HEK293 (cell line): ENCODE measurements at regions not wholly inside any gene's neighbourhood (a gene's known extent, or its start where the extent isn't known, plus 50 kb on each side); places are given as distances from the start of the nearest gene placed in this dataset.

Experiments used
- CTCF ChIA-PET: fragments of 350-600 bp; formaldehyde crosslinking; extraction: SDS; loops from one replicate; lab custom pipeline; 2021; ENCODE audit warnings: antibody characterized with exemption; lab: Yijun Ruan, JAX
- POLR2A ChIA-PET: fragments of 300-600 bp; formaldehyde crosslinking; extraction: SDS; loops from one replicate; lab custom pipeline; 2020; ENCODE audit warnings: antibody characterized with exemption, inconsistent platforms; lab: Yijun Ruan, JAX
- H3K27ac ChIP-seq: fragments of 200-500 bp; sonication (Bioruptor generic); 2 replicates; pipeline ENCODE4 v1.5.1; 2014; ENCODE audit warnings: low read depth, low read length, control low read depth, inconsistent platforms; ENCODE audit errors: extremely low read depth
- H3K36me3 ChIP-seq, 2 experiments: fragments of 200-500 bp in 1 of 2; sonication (Bioruptor generic) in 1 of 2; 1 replicate in 1 of 2; 2 replicates in 1 of 2; pipeline ENCODE4 v1.5.1; 2014 to 2017; ENCODE audit warnings: inconsistent platforms in 2 of 2, low read length in 2 of 2; ENCODE audit not compliant: control insufficient read depth in 2 of 2, insufficient read depth in 1 of 2
- H3K4me1 ChIP-seq: fragments of 200-500 bp; sonication (Bioruptor generic); 2 replicates; pipeline ENCODE4 v1.5.1; 2014; ENCODE audit warnings: mild to moderate bottlenecking, low read length, inconsistent platforms; ENCODE audit not compliant: control insufficient read depth, insufficient read depth
- H3K4me3 ChIP-seq: 2 replicates; pipeline ENCODE4 v1.5.1; 2011; ENCODE audit warnings: low read depth, mild to moderate bottlenecking, control low read depth, low read length, moderate library complexity
- H3K9me3 ChIP-seq: fragments of 200-500 bp; sonication (Bioruptor generic); 2 replicates; pipeline ENCODE4 v1.5.1; 2014; ENCODE audit warnings: low read depth, low read length, inconsistent platforms; ENCODE audit not compliant: control insufficient read depth, insufficient read depth
- GLI4 ChIP-seq: fragments of 450-650 bp; formaldehyde crosslinking; IDR thresholded peaks from 2 replicates; pipeline ENCODE4 v1.5.1; 2016; ENCODE audit warnings: missing biosample characterization, missing genetic modification characterization
- GLIS1 ChIP-seq: fragments of 450-650 bp; formaldehyde crosslinking; IDR thresholded peaks from 2 replicates; pipeline ENCODE4 v1.5.1; 2016; ENCODE audit warnings: missing biosample characterization, missing genetic modification characterization
- IKZF3 ChIP-seq: fragments of 450-650 bp; IDR thresholded peaks from 2 replicates; pipeline ENCODE4 v1.5.0; 2018; ENCODE audit warnings: missing biosample characterization, mild to moderate bottlenecking, missing genetic modification characterization, moderate library complexity
- KLF1 ChIP-seq: fragments of 450-650 bp; formaldehyde crosslinking; IDR thresholded peaks from 2 replicates; pipeline ENCODE4 v1.5.1; 2016; ENCODE audit warnings: missing biosample characterization, missing genetic modification characterization
- MZF1 ChIP-seq: fragments of 450-650 bp; formaldehyde crosslinking; IDR thresholded peaks from 2 replicates; pipeline ENCODE4 v1.5.1; 2017; ENCODE audit warnings: missing biosample characterization, missing genetic modification characterization, borderline replicate concordance
- YY1 ChIP-seq: fragments of 450-650 bp; formaldehyde crosslinking; IDR thresholded peaks from 2 replicates; pipeline ENCODE4 v1.5.1; 2018; ENCODE audit warnings: missing biosample characterization, missing genetic modification characterization
- ZBTB8A ChIP-seq: fragments of 450-650 bp; formaldehyde crosslinking; IDR thresholded peaks from 2 replicates; pipeline ENCODE4 v1.5.1; 2016; ENCODE audit warnings: missing biosample characterization, missing genetic modification characterization
- ZNF146 ChIP-seq: fragments of 450-650 bp; formaldehyde crosslinking; IDR thresholded peaks from 2 replicates; pipeline ENCODE4 v1.5.1; 2016; ENCODE audit warnings: missing biosample characterization, missing genetic modification characterization
- ZNF184 ChIP-seq: fragments of 450-650 bp; IDR thresholded peaks from 2 replicates; pipeline ENCODE4 v1.5.1; 2018; ENCODE audit warnings: missing biosample characterization, mild to moderate bottlenecking, missing genetic modification characterization
- ZNF266 ChIP-seq: fragments of 450-650 bp; formaldehyde crosslinking; IDR thresholded peaks from 2 replicates; pipeline ENCODE4 v1.5.1; 2016; ENCODE audit warnings: missing biosample characterization, missing genetic modification characterization, low read depth
- ZNF366 ChIP-seq: fragments of 450-650 bp; formaldehyde crosslinking; conservative IDR thresholded peaks from 2 replicates; pipeline ENCODE4 v1.5.1; 2016; ENCODE audit warnings: missing biosample characterization, missing genetic modification characterization
- ZNF544 ChIP-seq: fragments of 450-650 bp; formaldehyde crosslinking; IDR thresholded peaks from 2 replicates; pipeline ENCODE4 v1.5.0; 2017; ENCODE audit warnings: missing biosample characterization, missing genetic modification characterization
- ZNF558 ChIP-seq: fragments of 450-650 bp; formaldehyde crosslinking; IDR thresholded peaks from 2 replicates; pipeline ENCODE4 v1.5.1; 2016; ENCODE audit warnings: missing biosample characterization, missing genetic modification characterization
- ZNF610 ChIP-seq: fragments of 450-650 bp; formaldehyde crosslinking; IDR thresholded peaks from 2 replicates; pipeline ENCODE4 v1.5.1; 2016; ENCODE audit warnings: missing biosample characterization, missing genetic modification characterization, borderline replicate concordance
- ZNF76 ChIP-seq: fragments of 450-650 bp; formaldehyde crosslinking; IDR thresholded peaks from 2 replicates; pipeline ENCODE4; 2016; ENCODE audit warnings: low read depth, missing biosample characterization, missing genetic modification characterization, borderline replicate concordance
- TF ChIP-seq, protein P1 (sequence below): fragments of 450-650 bp; formaldehyde crosslinking; conservative IDR thresholded peaks from 2 replicates; pipeline ENCODE4 v1.5.1; 2016; ENCODE audit warnings: low read depth, missing biosample characterization, missing genetic modification characterization
- TF ChIP-seq, protein P2 (sequence below): fragments of 450-650 bp; formaldehyde crosslinking; IDR thresholded peaks from 2 replicates; pipeline ENCODE4 v1.5.1; 2016; ENCODE audit warnings: missing biosample characterization, missing genetic modification characterization, borderline replicate concordance
- TF ChIP-seq, protein P3 (sequence below): fragments of 450-650 bp; formaldehyde crosslinking; IDR thresholded peaks from 2 replicates; pipeline ENCODE4 v1.5.1; 2016; ENCODE audit warnings: missing biosample characterization, missing genetic modification characterization

DNA sequence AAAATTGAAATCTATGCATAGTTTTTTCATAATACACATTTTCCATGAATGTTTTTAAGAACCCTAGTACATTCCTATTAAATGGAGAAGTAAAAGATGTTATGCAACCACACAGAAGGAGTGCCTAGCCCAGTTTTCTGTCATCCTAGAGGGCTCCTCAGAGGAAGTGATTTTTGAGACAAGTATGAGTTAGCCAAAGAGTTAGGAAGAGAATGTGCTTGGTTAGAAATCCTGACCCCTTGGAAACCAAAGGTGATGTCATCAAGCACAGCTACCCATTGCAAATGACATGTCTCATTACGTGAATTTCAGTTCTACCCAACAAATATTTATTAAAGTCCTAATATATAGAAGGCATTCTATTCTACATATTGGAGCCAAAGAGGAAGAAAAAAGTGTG, 88.9 kb upstream of the TNFSF4 start:
- no peak overlapping the region for H3K4me3 ChIP-seq
- H3K27ac ChIP-seq = no peak overlapping the region
- H3K36me3 ChIP-seq = no peaks in the 10 kb centered on the region
- no peaks in the 10 kb centered on the region for H3K9me3 ChIP-seq
- TF ChIP-seq KLF1 (tag by site-specific recombination) (no peak), ZNF266 (no peak), YY1 (tag by site-specific recombination) (no peak), ZNF558 (tag by site-specific recombination) (no peak), ZNF76 (tag by site-specific recombination) (no peak)
- TF ChIP-seq, protein P1, sequence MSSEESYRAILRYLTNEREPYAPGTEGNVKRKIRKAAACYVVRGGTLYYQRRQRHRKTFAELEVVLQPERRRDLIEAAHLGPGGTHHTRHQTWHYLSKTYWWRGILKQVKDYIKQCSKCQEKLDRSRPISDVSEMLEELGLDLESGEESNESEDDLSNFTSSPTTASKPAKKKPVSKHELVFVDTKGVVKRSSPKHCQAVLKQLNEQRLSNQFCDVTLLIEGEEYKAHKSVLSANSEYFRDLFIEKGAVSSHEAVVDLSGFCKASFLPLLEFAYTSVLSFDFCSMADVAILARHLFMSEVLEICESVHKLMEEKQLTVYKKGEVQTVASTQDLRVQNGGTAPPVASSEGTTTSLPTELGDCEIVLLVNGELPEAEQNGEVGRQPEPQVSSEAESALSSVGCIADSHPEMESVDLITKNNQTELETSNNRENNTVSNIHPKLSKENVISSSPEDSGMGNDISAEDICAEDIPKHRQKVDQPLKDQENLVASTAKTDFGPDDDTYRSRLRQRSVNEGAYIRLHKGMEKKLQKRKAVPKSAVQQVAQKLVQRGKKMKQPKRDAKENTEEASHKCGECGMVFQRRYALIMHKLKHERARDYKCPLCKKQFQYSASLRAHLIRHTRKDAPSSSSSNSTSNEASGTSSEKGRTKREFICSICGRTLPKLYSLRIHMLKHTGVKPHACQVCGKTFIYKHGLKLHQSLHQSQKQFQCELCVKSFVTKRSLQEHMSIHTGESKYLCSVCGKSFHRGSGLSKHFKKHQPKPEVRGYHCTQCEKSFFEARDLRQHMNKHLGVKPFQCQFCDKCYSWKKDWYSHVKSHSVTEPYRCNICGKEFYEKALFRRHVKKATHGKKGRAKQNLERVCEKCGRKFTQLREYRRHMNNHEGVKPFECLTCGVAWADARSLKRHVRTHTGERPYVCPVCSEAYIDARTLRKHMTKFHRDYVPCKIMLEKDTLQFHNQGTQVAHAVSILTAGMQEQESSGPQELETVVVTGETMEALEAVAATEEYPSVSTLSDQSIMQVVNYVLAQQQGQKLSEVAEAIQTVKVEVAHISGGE = no peak
- ChIA-PET CTCF (interaction anchor here (0.7 to 1.1 kb wide), 2 partner anchors 10 to 11 kb away, joined by 3 to 4 read pairs; no protein-coding TSS in a partner anchor), POLR2A (no interaction called here)
- H3K4me1 ChIP-seq = no peaks in the 10 kb centered on the region

DNA sequence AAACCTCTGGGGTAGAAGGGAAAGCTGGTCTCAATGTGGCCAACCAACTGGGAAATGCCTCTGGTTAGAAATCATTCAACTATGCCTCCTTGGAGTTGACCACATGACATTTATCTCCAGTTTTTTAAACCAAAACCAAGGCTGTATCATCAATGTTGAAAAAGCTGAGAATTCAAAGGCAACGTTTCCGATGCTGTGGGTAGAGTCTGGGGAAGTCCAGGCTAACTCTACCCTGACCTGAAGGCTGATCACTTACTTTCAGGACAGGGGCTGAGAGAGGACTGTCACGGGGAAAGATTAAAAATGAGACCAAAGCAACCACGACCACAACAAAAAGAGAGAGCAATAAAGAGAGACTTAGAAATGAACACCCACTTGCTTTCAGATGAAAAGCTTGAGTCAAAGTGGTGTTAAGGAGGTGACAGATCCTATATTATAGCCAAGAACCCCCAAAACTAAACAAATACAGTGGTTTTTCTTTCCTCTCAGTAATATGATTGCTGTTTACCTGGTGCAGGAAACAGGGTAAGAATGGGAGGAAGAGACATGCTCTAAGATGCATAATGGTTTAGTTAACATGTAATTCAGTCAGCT, 90.8 kb upstream of the TNFSF4 start:
- Histone ChIP-seq H3K9me3 (no peaks in the 10 kb centered on the region), H3K4me1 (no peaks in the 10 kb centered on the region), H3K4me3 (no peak overlapping the region), H3K27ac (no peak overlapping the region), H3K36me3 (no peaks in the 10 kb centered on the region)
- ChIA-PET POLR2A (no interaction called here), CTCF (no interaction called here)
- TF ChIP-seq, protein P2, sequence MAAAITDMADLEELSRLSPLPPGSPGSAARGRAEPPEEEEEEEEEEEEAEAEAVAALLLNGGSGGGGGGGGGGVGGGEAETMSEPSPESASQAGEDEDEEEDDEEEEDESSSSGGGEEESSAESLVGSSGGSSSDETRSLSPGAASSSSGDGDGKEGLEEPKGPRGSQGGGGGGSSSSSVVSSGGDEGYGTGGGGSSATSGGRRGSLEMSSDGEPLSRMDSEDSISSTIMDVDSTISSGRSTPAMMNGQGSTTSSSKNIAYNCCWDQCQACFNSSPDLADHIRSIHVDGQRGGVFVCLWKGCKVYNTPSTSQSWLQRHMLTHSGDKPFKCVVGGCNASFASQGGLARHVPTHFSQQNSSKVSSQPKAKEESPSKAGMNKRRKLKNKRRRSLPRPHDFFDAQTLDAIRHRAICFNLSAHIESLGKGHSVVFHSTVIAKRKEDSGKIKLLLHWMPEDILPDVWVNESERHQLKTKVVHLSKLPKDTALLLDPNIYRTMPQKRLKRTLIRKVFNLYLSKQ = no peak
- TF ChIP-seq ZBTB8A = no peak
- no peak for TF ChIP-seq ZNF610 (tag by site-specific recombination)
- TF ChIP-seq IKZF3 (tag by site-specific recombination) = no peak
- TF ChIP-seq GLIS1 = no peak
- TF ChIP-seq ZNF366 (tag by site-specific recombination) = no peak
- no peak for TF ChIP-seq ZNF146
- TF ChIP-seq GLI4 (tag by site-specific recombination) = no peak
- TF ChIP-seq ZNF544 (tag by site-specific recombination) = no peak
- no peak for TF ChIP-seq MZF1 (tag by site-specific recombination)

DNA sequence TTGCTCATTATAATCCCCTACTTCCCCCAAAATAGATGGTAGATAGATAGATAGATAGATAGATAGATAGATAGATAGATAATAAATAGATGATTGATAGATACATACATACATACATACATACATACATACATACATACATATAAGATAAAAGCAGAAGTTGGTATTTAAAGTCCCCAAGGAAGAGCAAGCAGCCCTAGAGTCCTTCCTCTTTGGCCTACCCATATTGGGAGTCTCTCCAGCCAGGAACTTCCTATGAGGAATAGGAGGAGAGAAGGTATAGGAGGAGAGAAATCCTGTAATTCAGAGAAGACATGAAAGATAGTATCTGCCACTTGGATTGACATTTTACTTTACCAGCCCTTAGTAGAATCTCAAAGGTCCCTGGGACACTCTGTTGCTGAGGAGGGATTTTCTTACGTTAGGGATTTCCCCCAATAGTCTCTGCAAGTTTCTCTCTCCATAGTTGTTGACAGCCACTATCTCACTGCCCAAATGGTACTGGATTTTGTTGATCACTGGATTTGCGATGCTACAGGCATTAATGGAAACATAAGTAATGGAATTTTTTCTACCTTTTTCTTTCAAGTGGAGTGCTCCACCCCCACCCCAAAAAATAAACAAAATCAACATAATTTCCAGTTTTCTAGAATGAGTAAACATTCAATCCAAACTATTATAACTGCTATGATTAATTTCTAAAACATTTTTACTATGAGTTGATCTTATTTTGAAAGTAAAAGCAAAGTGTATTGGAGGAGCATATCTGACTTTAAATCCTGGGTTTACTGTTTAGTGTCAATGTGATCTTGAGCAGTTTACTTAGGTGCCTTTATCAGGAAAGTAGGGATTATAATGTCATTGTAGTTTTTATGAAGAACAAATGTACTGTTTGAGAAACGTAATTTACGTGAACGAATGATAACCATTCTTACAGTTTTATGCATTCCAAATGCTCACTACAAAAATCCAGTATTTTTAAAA, 93.2 kb upstream of the TNFSF4 start:
- no peak for TF ChIP-seq ZNF184
- TF ChIP-seq, protein P3, sequence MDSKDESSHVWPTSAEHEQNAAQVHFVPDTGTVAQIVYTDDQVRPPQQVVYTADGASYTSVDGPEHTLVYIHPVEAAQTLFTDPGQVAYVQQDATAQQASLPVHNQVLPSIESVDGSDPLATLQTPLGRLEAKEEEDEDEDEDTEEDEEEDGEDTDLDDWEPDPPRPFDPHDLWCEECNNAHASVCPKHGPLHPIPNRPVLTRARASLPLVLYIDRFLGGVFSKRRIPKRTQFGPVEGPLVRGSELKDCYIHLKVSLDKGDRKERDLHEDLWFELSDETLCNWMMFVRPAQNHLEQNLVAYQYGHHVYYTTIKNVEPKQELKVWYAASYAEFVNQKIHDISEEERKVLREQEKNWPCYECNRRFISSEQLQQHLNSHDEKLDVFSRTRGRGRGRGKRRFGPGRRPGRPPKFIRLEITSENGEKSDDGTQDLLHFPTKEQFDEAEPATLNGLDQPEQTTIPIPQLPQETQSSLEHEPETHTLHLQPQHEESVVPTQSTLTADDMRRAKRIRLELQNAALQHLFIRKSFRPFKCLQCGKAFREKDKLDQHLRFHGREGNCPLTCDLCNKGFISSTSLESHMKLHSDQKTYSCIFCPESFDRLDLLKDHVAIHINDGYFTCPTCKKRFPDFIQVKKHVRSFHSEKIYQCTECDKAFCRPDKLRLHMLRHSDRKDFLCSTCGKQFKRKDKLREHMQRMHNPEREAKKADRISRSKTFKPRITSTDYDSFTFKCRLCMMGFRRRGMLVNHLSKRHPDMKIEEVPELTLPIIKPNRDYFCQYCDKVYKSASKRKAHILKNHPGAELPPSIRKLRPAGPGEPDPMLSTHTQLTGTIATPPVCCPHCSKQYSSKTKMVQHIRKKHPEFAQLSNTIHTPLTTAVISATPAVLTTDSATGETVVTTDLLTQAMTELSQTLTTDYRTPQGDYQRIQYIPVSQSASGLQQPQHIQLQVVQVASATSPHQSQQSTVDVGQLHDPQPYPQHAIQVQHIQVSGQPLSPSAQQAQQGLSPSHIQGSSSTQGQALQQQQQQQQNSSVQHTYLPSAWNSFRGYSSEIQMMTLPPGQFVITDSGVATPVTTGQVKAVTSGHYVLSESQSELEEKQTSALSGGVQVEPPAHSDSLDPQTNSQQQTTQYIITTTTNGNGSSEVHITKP = 0 out of 2 replicates have a peak, but pooled peaks have one; percentile 19
- Histone ChIP-seq H3K4me3 (no peak overlapping the region), H3K36me3 (no peaks in the 10 kb centered on the region), H3K9me3 (no peaks in the 10 kb centered on the region), H3K27ac (no peak overlapping the region), H3K4me1 (no peaks in the 10 kb centered on the region)
- CTCF ChIA-PET = no interaction called here
- POLR2A ChIA-PET = no interaction called here
